ENCODE measurements at regions not wholly inside any gene's neighbourhood (a gene's known extent, or its start where the extent isn't known, plus 50 kb on each side); places are given as distances from the start of the nearest gene placed in this dataset.
"Not testable (repeated sequence)": the region's sequence is repeated elsewhere in the genome, so short reads cannot be mapped to it uniquely, and the experiment has no call there.

DNA sequence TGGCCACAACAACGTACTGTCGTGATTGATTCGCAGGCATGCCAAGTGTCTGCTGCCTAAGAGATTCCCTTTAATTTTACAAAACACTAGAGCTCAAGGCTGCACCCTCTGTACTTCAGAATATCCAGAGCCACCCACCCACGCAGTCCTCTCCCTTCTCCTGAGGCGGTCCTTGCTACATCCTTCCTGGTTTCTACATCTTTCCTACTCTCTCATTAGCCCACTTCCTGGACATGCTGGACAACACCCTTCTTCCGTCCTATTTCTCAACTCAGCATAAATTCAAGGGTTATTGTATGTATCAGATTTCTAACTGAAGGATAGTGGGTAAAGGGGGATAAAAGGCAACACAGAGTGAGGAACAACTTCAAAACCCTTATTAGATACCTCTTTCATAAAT, 148.4 kb upstream of the MAP3K1 start:
- TF ChIP-seq, protein P1, sequence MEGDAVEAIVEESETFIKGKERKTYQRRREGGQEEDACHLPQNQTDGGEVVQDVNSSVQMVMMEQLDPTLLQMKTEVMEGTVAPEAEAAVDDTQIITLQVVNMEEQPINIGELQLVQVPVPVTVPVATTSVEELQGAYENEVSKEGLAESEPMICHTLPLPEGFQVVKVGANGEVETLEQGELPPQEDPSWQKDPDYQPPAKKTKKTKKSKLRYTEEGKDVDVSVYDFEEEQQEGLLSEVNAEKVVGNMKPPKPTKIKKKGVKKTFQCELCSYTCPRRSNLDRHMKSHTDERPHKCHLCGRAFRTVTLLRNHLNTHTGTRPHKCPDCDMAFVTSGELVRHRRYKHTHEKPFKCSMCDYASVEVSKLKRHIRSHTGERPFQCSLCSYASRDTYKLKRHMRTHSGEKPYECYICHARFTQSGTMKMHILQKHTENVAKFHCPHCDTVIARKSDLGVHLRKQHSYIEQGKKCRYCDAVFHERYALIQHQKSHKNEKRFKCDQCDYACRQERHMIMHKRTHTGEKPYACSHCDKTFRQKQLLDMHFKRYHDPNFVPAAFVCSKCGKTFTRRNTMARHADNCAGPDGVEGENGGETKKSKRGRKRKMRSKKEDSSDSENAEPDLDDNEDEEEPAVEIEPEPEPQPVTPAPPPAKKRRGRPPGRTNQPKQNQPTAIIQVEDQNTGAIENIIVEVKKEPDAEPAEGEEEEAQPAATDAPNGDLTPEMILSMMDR (IDR thresholded peaks at IDR 0.05), result no peak
- H3K4me3 ChIP-seq, result no peak overlapping the region
- H3K36me3 ChIP-seq, result no peaks in the 10 kb centered on the region
- H3K4me1 ChIP-seq (ENCODE audit: control insufficient read depth in 1 of 2, low read depth in 2 of 2), result no peaks in the 10 kb centered on the region
- no peak overlapping the region for H3K27ac ChIP-seq
- H3K27me3 ChIP-seq (replicated peaks; ENCODE audit: insufficient read depth), result no peaks in the 10 kb centered on the region
- ATAC-seq (ENCODE audit: insufficient number of reproducible peaks, low FRiP score, low read depth) (no peak), DNase-seq (ENCODE audit: low spot score) (no peak)
- H3K9me3 ChIP-seq, result no peaks in the 10 kb centered on the region

DNA sequence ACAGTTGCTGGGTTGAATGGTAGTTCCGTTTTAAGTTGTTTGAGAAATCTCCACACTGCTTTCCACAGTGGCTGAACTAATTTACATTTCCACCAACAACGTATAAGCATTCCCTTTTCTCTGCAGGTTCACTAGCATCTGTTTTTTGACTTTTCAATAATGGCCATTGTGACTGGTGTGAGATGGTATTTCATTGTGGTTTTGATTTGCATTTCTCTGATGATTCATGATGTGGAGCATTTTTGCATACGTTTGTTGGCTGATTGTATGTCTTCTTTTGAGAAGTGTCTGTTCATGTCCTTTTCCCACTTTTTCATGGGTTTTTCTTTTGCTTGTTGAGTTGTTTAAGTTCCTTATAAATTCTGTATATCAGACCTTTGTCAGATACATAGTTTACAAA, 150.2 kb upstream of the MAP3K1 start:
- not testable (repeated sequence) for H3K4me3 ChIP-seq; H3K9me3 ChIP-seq; H3K36me3 ChIP-seq; DNase-seq (ENCODE audit: low spot score); H3K27me3 ChIP-seq (replicated peaks; ENCODE audit: insufficient read depth); ATAC-seq (ENCODE audit: insufficient number of reproducible peaks, low FRiP score, low read depth); H3K27ac ChIP-seq; H3K4me1 ChIP-seq (ENCODE audit: control insufficient read depth in 1 of 2, low read depth in 2 of 2)

DNA sequence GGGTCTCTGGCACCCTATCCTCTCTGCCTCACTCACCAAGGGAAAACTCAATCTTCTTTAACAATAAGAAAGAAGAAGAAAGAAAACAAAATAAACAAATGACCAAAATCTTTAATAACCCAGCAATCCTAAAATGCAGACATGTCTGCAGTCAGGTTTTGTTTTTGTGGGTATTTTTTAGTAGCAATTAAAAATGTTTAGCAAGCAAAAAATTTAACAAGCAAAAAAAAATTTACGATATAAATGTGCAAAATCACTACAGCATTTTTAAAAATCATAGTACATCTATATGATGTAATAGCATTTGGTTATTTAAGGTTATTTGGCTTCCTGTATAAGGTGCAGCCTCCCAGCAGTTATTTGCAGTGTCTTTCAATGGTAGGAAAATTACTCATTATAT, 151.3 kb upstream of the MAP3K1 start:
- Histone ChIP-seq H3K36me3 (no peaks in the 10 kb centered on the region), H3K9me3 (no peaks in the 10 kb centered on the region), H3K4me1 (ENCODE audit: control insufficient read depth in 1 of 2, low read depth in 2 of 2) (no peaks in the 10 kb centered on the region), H3K27me3 (replicated peaks; ENCODE audit: insufficient read depth) (no peaks in the 10 kb centered on the region), H3K4me3 (no peak overlapping the region), H3K27ac (no peak overlapping the region)
- DNase-seq (ENCODE audit: low spot score) (no peak), ATAC-seq (ENCODE audit: insufficient number of reproducible peaks, low FRiP score, low read depth) (no peak)
- TF ChIP-seq, protein P1 (IDR thresholded peaks at IDR 0.05), result no peak

DNA sequence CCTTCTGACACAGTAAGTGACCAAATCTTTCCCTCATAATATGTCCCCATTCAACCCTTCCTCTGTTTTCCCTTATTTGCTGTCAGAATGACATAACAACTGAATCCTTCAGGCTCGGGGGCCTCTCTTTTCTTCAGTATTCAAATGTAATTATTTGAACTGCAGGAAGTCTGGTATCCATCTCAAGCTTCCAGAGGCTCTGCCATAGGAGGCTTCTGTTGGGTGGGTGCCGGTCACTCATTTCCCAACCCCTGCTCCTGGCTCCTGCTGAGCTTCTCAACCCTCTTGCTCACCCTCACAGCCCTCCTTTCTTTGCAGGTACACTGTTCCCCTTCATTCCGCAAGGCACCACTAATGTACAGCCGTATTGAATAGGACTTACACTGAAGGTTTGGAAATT, 151.8 kb upstream of the MAP3K1 start:
- no peak for DNase-seq (ENCODE audit: low spot score)
- H3K27ac ChIP-seq, result no peak overlapping the region
- H3K4me3 ChIP-seq, result no peak overlapping the region
- H3K9me3 ChIP-seq, result no peaks in the 10 kb centered on the region
- H3K27me3 ChIP-seq (replicated peaks; ENCODE audit: insufficient read depth), result no peaks in the 10 kb centered on the region
- ATAC-seq (ENCODE audit: insufficient number of reproducible peaks, low FRiP score, low read depth), result no peak
- H3K4me1 ChIP-seq (ENCODE audit: control insufficient read depth in 1 of 2, low read depth in 2 of 2), result no peaks in the 10 kb centered on the region
- H3K36me3 ChIP-seq, result no peaks in the 10 kb centered on the region
- TF ChIP-seq, protein P1 (IDR thresholded peaks at IDR 0.05), result no peak

- H3K27ac ChIP-seq, result no peak overlapping the region
- ATAC-seq (ENCODE audit: insufficient number of reproducible peaks, low FRiP score, low read depth), result no peak
- no peak for DNase-seq (ENCODE audit: low spot score)
- TF ChIP-seq, protein P1 (IDR thresholded peaks at IDR 0.05), result no peak
- H3K4me3 ChIP-seq, result no peak overlapping the region
- no peaks in the 10 kb centered on the region for H3K36me3 ChIP-seq
- no peaks in the 10 kb centered on the region for H3K9me3 ChIP-seq
- no peaks in the 10 kb centered on the region for H3K27me3 ChIP-seq (replicated peaks; ENCODE audit: insufficient read depth)
- no peaks in the 10 kb centered on the region for H3K4me1 ChIP-seq (ENCODE audit: control insufficient read depth in 1 of 2, low read depth in 2 of 2)
Measured at GRCh38 chr5:56662893-56663292, 152.5 kb upstream of the MAP3K1 start.

GRCh38 chr5:56659971-56660370, 155.4 kb upstream of the MAP3K1 start:
- no peak overlapping the region for H3K4me3 ChIP-seq
- H3K36me3 ChIP-seq, result no peaks in the 10 kb centered on the region
- no peak overlapping the region for H3K27ac ChIP-seq
- TF ChIP-seq, protein P1 (IDR thresholded peaks at IDR 0.05), result no peak
- H3K27me3 ChIP-seq (replicated peaks; ENCODE audit: insufficient read depth), result no peaks in the 10 kb centered on the region
- DNase-seq (ENCODE audit: low spot score), result no peak
- no peaks in the 10 kb centered on the region for H3K4me1 ChIP-seq (ENCODE audit: control insufficient read depth in 1 of 2, low read depth in 2 of 2)
- no peaks in the 10 kb centered on the region for H3K9me3 ChIP-seq
- no peak for ATAC-seq (ENCODE audit: insufficient number of reproducible peaks, low FRiP score, low read depth)

All from thoracic aorta (tissue), 2 donors.